Loucy (cell line): ENCODE measurements at regions not wholly inside any gene's neighbourhood (a gene's known extent, or its start where the extent isn't known, plus 50 kb on each side); places are given as distances from the start of the nearest gene placed in this dataset.

ENCODE experiments used
- CTCF ChIP-seq: fragments of 200-600 bp; sonication (generic); conservative IDR thresholded peaks from 2 replicates; pipeline ENCODE4 v1.5.1; 2014; ENCODE audit warnings: mild to moderate bottlenecking, antibody characterized with exemption, low read length
- EZH2phosphoT487 ChIP-seq: fragments of 200-600 bp; IDR thresholded peaks from 2 replicates; pipeline ENCODE4 v1.6.1; 2018; ENCODE audit warnings: antibody characterized with exemption, mild to moderate bottlenecking, moderate library complexity, borderline replicate concordance

- TF ChIP-seq CTCF: peak; percentile 89
- no peak for TF ChIP-seq EZH2phosphoT487
Measured at GRCh38 chr5:148733601-148734438, 79.5 kb upstream of the HTR4 start.
